Heart left ventricle (tissue), 16 donors: ENCODE measurements at regions not wholly inside any gene's neighbourhood (a gene's known extent, or its start where the extent isn't known, plus 50 kb on each side); places are given as distances from the start of the nearest gene placed in this dataset.

ENCODE experiments used
- ATAC-seq, 4 donors: fragments of 200-7000 bp; cut with Tn5 transposase; one replicate each; pipeline ENCODE4 v1.9.1; 2020 to 2022; ENCODE audit warnings: moderate library complexity in 4 of 4, mild to moderate bottlenecking in 3 of 4, moderate number of reproducible peaks in 1 of 4
- DNase-seq, 5 donors: peaks; one replicate each; pipeline ENCODE4 v3.0.0-alpha.2; 2020
- H3K27ac ChIP-seq, 12 donors: fragments of 200-600 bp; sonication (generic) in 4 of 12; one replicate each; pipeline versions ENCODE4 v1.5.0 to v1.8.0; 2016 to 2022; ENCODE audit warnings: mild to moderate bottlenecking in 2 of 12
- H3K27me3 ChIP-seq, 9 donors: fragments of 200-600 bp; sonication (generic) in 2 of 9; one replicate each; pipeline versions ENCODE4 v1.5.1 to v1.8.0; 2016 to 2022; ENCODE audit warnings: mild to moderate bottlenecking in 3 of 9
- H3K36me3 ChIP-seq, 9 donors: fragments of 200-600 bp; sonication (generic) in 2 of 9; one replicate each; pipeline versions ENCODE4 v1.5.0 to v1.8.0; 2018 to 2022; ENCODE audit warnings: mild to moderate bottlenecking in 2 of 9
- H3K4me1 ChIP-seq, 12 donors: fragments of 200-600 bp; sonication (generic) in 4 of 12; one replicate each; pipeline versions ENCODE4 v1.5.0 to v1.8.0; 2016 to 2022; ENCODE audit warnings: mild to moderate bottlenecking in 3 of 12
- H3K4me3 ChIP-seq, 12 donors: fragments of 200-600 bp; sonication (generic) in 4 of 12; one replicate each; pipeline versions ENCODE4 v1.5.0 to v1.8.0; 2017 to 2022; ENCODE audit warnings: mild to moderate bottlenecking in 9 of 12, moderate library complexity in 4 of 12
- H3K9me3 ChIP-seq, 12 donors: fragments of 200-600 bp; sonication (generic) in 4 of 12; one replicate each; pipeline versions ENCODE4 v1.5.0 to v1.8.0; 2016 to 2022; ENCODE audit warnings: mild to moderate bottlenecking in 1 of 12
- POLR2A ChIP-seq, 2 donors: fragments of 450-650 bp; IDR thresholded peaks; one replicate each; pipeline ENCODE4 v1.6.1; 2017; ENCODE audit warnings: antibody characterized with exemption in 2 of 2, mild to moderate bottlenecking in 2 of 2, moderate library complexity in 2 of 2
- WGBS, 4 donors: extraction: QIAGEN DNeasy Blood & Tissue Kit in 2 of 4; methylation state at CpG; one replicate each; pipeline versions ENCODE4 v1.1.5 to v1.1.7; 2013 to 2018; 5-methylcytosine and 5-hydroxymethylcytosine counted together
- intact Hi-C, 10 donors: fragments of 100-400 bp; cut with DNase I; formaldehyde crosslinking; loops; one replicate each; pipeline versions ENCODE4 v1.11.1 to v1.14.2; 2022
- TF ChIP-seq, protein P1 (sequence below), 12 donors: fragments of 200-600 bp; sonication (generic) in 4 of 12; IDR thresholded peaks; one replicate each; pipeline versions ENCODE4 v1.5.0 to v1.8.0; 2018 to 2022; ENCODE audit warnings: antibody characterized with exemption in 12 of 12, mild to moderate bottlenecking in 5 of 12
- donor health status: ischemic (EF 13 %, LVEDD 7.1; RV severe dilation, severe dysfunction).
- donor health status: healthy with polysubstance abuse.
- donor health status: DM: no; HTN: yes; CAD: no.
- donor health status: DM: no; HTN: no; CAD: no.
- donor health status: ischemic (EF 25% LVEDD 6.9; RV normal size, moderate dysfunction).
- donor health status: ischemic (EF 25% LVEDD 5.7; RV mildly dilated, moderate dysfunction).
- donor health status: healthy.
- donor health status: DM: yes; HTN: yes; CAD: no.
- donor health status: ischemic (EF 35%, LVEDD 5.7; RV mildly dilated, moderate dysfunction).
- donor health status: nonischemic (EF 11% LVEDD 7.7; RV severe dilation, severe dysfunction).
- donor health status: DM: yes; HTN: yes; CAD: no.
- donor health status: PGD.
- donor health status: ischemic (EF 29% LVEDD 5.4; RV normal size, mild dysfunction).
- donor health status: nonischemic (EF 23%, LVEDD 6.1; RV moderate dilation, normal function).

DNA sequence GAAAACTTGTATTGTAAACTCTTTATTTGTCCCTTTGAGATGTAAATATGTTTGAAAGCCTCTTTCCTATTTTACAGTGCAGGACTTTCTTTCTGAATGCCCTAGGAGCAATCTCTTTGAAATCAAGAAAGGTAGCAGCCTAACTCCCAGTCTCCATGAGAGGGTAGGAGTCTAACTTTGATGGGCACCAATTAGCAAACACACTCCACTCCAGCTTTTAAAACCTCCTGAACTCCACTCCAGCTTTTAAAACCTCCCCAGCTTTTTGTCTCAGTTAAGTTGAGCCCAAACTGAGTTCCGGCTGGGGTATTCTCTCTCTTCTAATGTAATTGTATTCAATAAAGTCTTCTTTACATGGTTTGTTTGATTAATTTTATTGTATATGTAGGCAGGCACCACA is 493.7 kb upstream of the CDH7 start:
- Histone ChIP-seq H3K9me3 (no peaks in the 10 kb centered on the region), H3K4me1 (no peaks in the 10 kb centered on the region), H3K4me3 (no peak overlapping the region), H3K36me3 (no peaks in the 10 kb centered on the region), H3K27ac (no peak overlapping the region), H3K27me3 (no peaks in the 10 kb centered on the region)
- DNase-seq: no peak
- no peak for ATAC-seq
- 44 to 71% (median 52%) methylated on average over 1 of the region's 1 CpG for WGBS, 4 donors
- intact Hi-C loops: no loop called here
- no peak for TF ChIP-seq POLR2A (IDR thresholded peaks at IDR 0.05)
- TF ChIP-seq, protein P1, sequence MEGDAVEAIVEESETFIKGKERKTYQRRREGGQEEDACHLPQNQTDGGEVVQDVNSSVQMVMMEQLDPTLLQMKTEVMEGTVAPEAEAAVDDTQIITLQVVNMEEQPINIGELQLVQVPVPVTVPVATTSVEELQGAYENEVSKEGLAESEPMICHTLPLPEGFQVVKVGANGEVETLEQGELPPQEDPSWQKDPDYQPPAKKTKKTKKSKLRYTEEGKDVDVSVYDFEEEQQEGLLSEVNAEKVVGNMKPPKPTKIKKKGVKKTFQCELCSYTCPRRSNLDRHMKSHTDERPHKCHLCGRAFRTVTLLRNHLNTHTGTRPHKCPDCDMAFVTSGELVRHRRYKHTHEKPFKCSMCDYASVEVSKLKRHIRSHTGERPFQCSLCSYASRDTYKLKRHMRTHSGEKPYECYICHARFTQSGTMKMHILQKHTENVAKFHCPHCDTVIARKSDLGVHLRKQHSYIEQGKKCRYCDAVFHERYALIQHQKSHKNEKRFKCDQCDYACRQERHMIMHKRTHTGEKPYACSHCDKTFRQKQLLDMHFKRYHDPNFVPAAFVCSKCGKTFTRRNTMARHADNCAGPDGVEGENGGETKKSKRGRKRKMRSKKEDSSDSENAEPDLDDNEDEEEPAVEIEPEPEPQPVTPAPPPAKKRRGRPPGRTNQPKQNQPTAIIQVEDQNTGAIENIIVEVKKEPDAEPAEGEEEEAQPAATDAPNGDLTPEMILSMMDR (IDR thresholded peaks at IDR 0.05): no peak

DNA sequence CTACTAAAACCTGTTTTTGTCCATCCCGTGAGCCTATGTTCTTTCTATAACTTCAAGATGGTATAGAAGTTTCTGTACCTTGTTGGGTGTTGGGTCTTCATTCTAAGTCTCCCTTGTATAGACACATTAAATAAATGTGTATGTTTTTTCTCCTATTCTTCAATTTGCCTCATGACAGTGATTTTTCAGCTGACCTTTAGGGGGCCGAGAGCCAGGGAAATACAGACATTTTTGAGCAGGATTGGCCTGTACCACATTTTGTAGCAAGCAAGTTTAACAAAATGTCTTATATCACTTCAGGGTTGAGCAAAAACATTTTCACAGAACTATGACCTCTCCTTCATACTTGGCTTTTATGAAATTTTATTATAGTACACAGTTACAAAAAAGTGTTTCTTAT is 495.4 kb upstream of the CDH7 start:
- H3K27me3 ChIP-seq: no peaks in the 10 kb centered on the region
- 68 to 84% (median 79%) methylated on average over 2 of the region's 2 CpGs for WGBS, 4 donors
- ATAC-seq (no peak), DNase-seq (no peak)
- intact Hi-C loops: no loop called here
- H3K27ac ChIP-seq: no peak overlapping the region
- TF ChIP-seq, protein P1 (IDR thresholded peaks at IDR 0.05): no peak
- no peak for TF ChIP-seq POLR2A (IDR thresholded peaks at IDR 0.05)
- no peaks in the 10 kb centered on the region for H3K9me3 ChIP-seq
- H3K36me3 ChIP-seq: no peaks in the 10 kb centered on the region
- H3K4me3 ChIP-seq: no peak overlapping the region
- no peaks in the 10 kb centered on the region for H3K4me1 ChIP-seq

DNA sequence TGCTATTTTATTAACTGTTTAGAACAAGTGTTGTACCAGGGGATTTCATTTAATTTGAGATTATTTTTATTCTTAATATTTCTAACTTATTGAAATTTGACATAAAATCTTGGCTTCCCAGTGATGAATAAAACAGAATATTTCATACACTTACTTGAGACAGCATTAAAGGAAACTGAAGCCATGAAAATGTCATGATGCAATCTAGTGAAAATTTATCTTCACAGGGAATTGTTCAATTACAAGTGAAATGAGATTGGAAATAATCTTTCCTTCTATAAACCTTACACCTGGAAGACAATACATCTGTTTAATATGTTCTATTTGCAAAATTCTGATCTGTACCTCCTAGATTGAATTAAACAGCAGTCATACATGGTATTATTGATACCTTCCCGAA is 511.0 kb upstream of the CDH7 start:
- no peak for ATAC-seq
- TF ChIP-seq POLR2A (IDR thresholded peaks at IDR 0.05): no peak
- TF ChIP-seq, protein P1 (IDR thresholded peaks at IDR 0.05): no peak
- no peaks in the 10 kb centered on the region for H3K27me3 ChIP-seq
- 83 to 92% (median 87%) methylated on average over 1 of the region's 1 CpG for WGBS, 4 donors
- intact Hi-C loops: no loop called here
- no peak overlapping the region for H3K27ac ChIP-seq
- H3K9me3 ChIP-seq: no peaks in the 10 kb centered on the region
- no peaks in the 10 kb centered on the region for H3K4me1 ChIP-seq
- no peak for DNase-seq
- H3K36me3 ChIP-seq: no peaks in the 10 kb centered on the region
- H3K4me3 ChIP-seq: no peak overlapping the region

DNA sequence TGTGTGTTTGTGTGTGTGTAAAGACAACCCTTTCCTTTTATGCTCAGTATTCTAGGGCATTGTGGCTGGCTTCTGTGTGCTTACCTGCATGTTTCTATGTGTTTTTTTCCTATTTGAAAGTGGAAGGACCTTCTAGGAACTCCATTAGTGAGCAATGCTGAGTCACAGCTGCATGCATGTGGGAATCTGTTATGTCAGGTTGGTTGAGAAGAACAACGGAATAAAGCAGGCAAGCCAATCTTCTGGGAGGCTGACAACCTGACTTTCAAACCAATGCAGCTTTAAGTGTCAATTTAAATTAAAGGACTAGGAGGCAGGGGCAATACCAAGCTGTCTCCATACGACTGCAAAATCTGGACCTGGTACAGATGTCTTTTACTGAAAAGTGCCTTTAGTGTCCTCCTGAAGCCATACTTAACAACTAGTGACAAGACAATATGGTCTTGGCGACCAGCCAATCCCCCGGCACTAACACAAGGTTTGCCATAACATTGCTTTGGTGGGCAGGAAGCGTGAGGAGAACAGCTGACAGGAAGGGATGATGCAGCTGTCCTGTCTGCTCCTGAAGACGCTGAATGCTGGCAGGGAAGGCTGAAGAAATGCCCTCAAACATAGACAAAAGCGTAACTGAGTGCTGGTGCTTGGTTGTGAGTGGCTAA is 514.7 kb upstream of the CDH7 start:
- no peak for ATAC-seq
- no peaks in the 10 kb centered on the region for H3K36me3 ChIP-seq
- no peak overlapping the region for H3K4me3 ChIP-seq
- H3K27me3 ChIP-seq: no peaks in the 10 kb centered on the region
- no peaks in the 10 kb centered on the region for H3K4me1 ChIP-seq
- WGBS, 4 donors: 25 to 39% (median 27%) methylated on average over 7 of the region's 7 CpGs
- TF ChIP-seq, protein P1 (IDR thresholded peaks at IDR 0.05): no peak
- TF ChIP-seq POLR2A (IDR thresholded peaks at IDR 0.05): no peak
- DNase-seq: no peak
- intact Hi-C loops: no loop called here
- H3K9me3 ChIP-seq: no peaks in the 10 kb centered on the region
- no peak overlapping the region for H3K27ac ChIP-seq
